ENCODE measurements at regions not wholly inside any gene's neighbourhood (a gene's known extent, or its start where the extent isn't known, plus 50 kb on each side); places are given as distances from the start of the nearest gene placed in this dataset.

GRCh38 chr2:120831891-120832290, 96.2 kb downstream of the GLI2 start:
- no peak overlapping the region for H3K27ac Mint-ChIP-seq (ENCODE audit: unreplicated experiment)
- peaks cover 3% of the 10 kb centered on the region for H3K9me3 Mint-ChIP-seq (ENCODE audit: unreplicated experiment)
- peaks cover 29% of the 10 kb centered on the region for H3K4me1 Mint-ChIP-seq (ENCODE audit: low read depth, unreplicated experiment)
- no peak overlapping the region for H3K4me3 Mint-ChIP-seq (ENCODE audit: unreplicated experiment)
- H3K36me3 Mint-ChIP-seq (ENCODE audit: unreplicated experiment), result peaks cover 5% of the 10 kb centered on the region
- no peak for DNase-seq
- peaks cover 8% of the 10 kb centered on the region for H3K27me3 Mint-ChIP-seq (ENCODE audit: unreplicated experiment)
- TF ChIP-seq CTCF (IDR thresholded peaks at IDR 0.05; ENCODE audit: partially characterized antibody, unreplicated experiment), result no peak

GRCh38 chr2:120832296-120833070, 96.8 kb downstream of the GLI2 start:
- DNase-seq, result no peak
- Mint-ChIP-seq H3K9me3 (ENCODE audit: unreplicated experiment) (peaks cover 3% of the 10 kb centered on the region), H3K27ac (ENCODE audit: unreplicated experiment) (no peak overlapping the region), H3K27me3 (ENCODE audit: unreplicated experiment) (peaks cover 5% of the 10 kb centered on the region), H3K4me3 (ENCODE audit: unreplicated experiment) (no peak overlapping the region), H3K4me1 (ENCODE audit: low read depth, unreplicated experiment) (peaks cover 28% of the 10 kb centered on the region), H3K36me3 (ENCODE audit: unreplicated experiment) (peaks cover 5% of the 10 kb centered on the region)
- no peak for TF ChIP-seq CTCF (IDR thresholded peaks at IDR 0.05; ENCODE audit: partially characterized antibody, unreplicated experiment)

GRCh38 chr2:120833127-120833675, 97.5 kb downstream of the GLI2 start:
- no peak for DNase-seq
- Mint-ChIP-seq H3K36me3 (ENCODE audit: unreplicated experiment) (peaks cover 5% of the 10 kb centered on the region), H3K4me1 (ENCODE audit: low read depth, unreplicated experiment) (peaks cover 23% of the 10 kb centered on the region), H3K27me3 (ENCODE audit: unreplicated experiment) (peaks cover 5% of the 10 kb centered on the region), H3K4me3 (ENCODE audit: unreplicated experiment) (no peak overlapping the region), H3K27ac (ENCODE audit: unreplicated experiment) (no peak overlapping the region), H3K9me3 (ENCODE audit: unreplicated experiment) (peaks cover 3% of the 10 kb centered on the region)
- no peak for TF ChIP-seq CTCF (IDR thresholded peaks at IDR 0.05; ENCODE audit: partially characterized antibody, unreplicated experiment)

- TF ChIP-seq CTCF (IDR thresholded peaks at IDR 0.05; ENCODE audit: partially characterized antibody, unreplicated experiment), result no peak
- Mint-ChIP-seq H3K27ac (ENCODE audit: unreplicated experiment) (no peak overlapping the region), H3K4me3 (ENCODE audit: unreplicated experiment) (no peak overlapping the region), H3K36me3 (ENCODE audit: unreplicated experiment) (peaks cover 5% of the 10 kb centered on the region), H3K4me1 (ENCODE audit: low read depth, unreplicated experiment) (peaks cover 14% of the 10 kb centered on the region), H3K27me3 (ENCODE audit: unreplicated experiment) (peaks cover 5% of the 10 kb centered on the region), H3K9me3 (ENCODE audit: unreplicated experiment) (peaks cover 3% of the 10 kb centered on the region)
- DNase-seq, result no peak
These were observed 98.5 kb downstream of the GLI2 start for GRCh38 chr2:120834206-120834605.

GRCh38 chr2:120836281-120836680, 100.6 kb downstream of the GLI2 start:
- DNase-seq, result no peak
- no peak overlapping the region for H3K27ac Mint-ChIP-seq (ENCODE audit: unreplicated experiment)
- H3K4me3 Mint-ChIP-seq (ENCODE audit: unreplicated experiment), result no peak overlapping the region
- peaks cover 5% of the 10 kb centered on the region for H3K36me3 Mint-ChIP-seq (ENCODE audit: unreplicated experiment)
- H3K9me3 Mint-ChIP-seq (ENCODE audit: unreplicated experiment), result peaks cover 3% of the 10 kb centered on the region
- H3K4me1 Mint-ChIP-seq (ENCODE audit: low read depth, unreplicated experiment), result peaks cover 6% of the 10 kb centered on the region
- H3K27me3 Mint-ChIP-seq (ENCODE audit: unreplicated experiment), result peaks cover 5% of the 10 kb centered on the region
- TF ChIP-seq CTCF (IDR thresholded peaks at IDR 0.05; ENCODE audit: partially characterized antibody, unreplicated experiment), result no peak
